Upper lobe of left lung (tissue), 4 donors: ENCODE measurements at regions not wholly inside any gene's neighbourhood (a gene's known extent, or its start where the extent isn't known, plus 50 kb on each side); places are given as distances from the start of the nearest gene placed in this dataset.
"Not testable (repeated sequence)": the region's sequence is repeated elsewhere in the genome, so short reads cannot be mapped to it uniquely, and the experiment has no call there.

Experiments
- CTCF ChIP-seq, 6 experiments: fragments of 450-650 bp in 4 of 6; fragments of 200-600 bp in 2 of 6; sonication (generic) in 2 of 6; IDR thresholded peaks; one replicate each; pipeline ENCODE4 v1.5.1; 2016 to 2019; ENCODE audit warnings: antibody characterized with exemption in 6 of 6
- POLR2A ChIP-seq, 4 donors: fragments of 450-650 bp; IDR thresholded peaks; one replicate each; pipeline ENCODE4 v1.5.1; 2016 to 2017; ENCODE audit warnings: antibody characterized with exemption in 4 of 4, mild to moderate bottlenecking in 2 of 4
- POLR2AphosphoS5 ChIP-seq, 2 donors: sonication (generic); formaldehyde crosslinking; IDR thresholded peaks; one replicate each; pipeline ENCODE4 v1.5.1; 2017; ENCODE audit warnings: antibody characterized with exemption in 2 of 2

GRCh38 chr6:21939066-21939465, 345.5 kb downstream of the SOX4 start:
- not testable (repeated sequence) for TF ChIP-seq POLR2AphosphoS5, CTCF, POLR2A (IDR thresholded peaks at IDR 0.05)
